Suppressor macrophage (primary cell): ENCODE measurements at regions not wholly inside any gene's neighbourhood (a gene's known extent, or its start where the extent isn't known, plus 50 kb on each side); places are given as distances from the start of the nearest gene placed in this dataset.

Experiments used
- DNase-seq, 4 experiments: peaks; one replicate each; pipeline ENCODE4 v3.0.0-alpha.2; 2020 to 2022

DNA sequence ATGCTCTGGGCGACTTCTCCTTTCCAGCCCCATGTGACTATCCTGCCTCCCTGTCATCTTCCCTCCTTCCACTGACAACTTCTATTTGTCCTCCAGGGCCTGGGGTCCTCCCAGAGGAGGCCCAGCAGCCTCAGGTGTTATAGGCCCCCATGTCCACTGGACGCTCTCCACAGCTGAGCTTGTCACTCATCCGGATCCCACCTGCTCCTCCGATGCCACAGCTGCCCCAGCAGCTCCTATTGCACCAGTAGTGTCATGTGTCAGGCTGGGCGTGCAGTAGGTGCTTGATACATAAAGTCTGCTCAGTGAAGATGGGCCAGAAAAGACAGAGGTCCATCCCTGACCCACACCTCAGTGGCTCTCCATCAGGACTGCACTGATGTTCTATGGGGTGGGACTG is 305.7 kb upstream of the MYT1L start:
- DNase-seq, result no peak

DNA sequence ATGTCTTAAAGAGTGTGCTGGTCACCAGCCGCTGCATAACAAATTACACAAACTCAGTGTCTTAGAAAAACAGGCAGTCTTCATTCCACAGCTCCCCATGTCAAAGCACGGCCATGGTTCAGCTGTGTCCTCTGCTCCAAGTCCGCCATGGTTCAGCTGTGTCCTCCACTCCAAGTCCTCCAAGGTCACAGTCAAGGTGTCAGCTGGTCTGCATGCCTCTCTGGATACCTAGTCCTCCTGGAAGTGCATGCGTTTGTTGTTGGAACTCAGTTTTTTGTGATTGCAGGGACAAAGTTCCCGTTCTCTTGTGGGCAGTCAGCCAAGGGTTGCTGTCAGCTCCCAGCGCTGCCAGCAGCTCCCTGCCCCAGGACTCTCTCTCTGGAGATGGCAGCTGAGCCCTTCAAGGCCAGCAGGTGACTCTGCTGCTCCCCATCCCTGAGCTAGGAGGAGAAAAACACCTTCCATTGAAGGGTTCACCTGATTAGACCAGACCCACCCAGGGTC is 304.0 kb upstream of the MYT1L start:
- no peak for DNase-seq

GRCh38 chr2:2633017-2633416 is 301.9 kb upstream of the MYT1L start:
- DNase-seq, result no peak

DNA sequence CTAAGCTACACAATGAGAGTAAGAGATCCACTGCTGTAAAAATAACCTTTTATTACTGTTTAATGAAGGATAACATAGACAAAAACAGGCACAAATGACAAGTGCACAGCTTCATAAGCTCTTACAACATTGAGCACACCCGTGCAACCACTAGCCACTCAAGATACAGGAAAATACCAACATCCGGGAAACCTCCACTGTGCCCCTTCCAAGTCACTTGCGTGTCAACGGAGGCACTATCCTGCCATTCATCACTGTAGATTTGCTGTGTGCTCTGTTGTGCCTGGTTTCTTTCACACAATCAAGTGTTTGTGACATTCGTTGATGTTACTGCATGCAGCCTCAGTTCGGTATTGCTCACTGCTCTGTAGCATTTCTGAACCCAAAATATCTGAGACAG is 292.9 kb upstream of the MYT1L start:
- DNase-seq, result no peak

DNA sequence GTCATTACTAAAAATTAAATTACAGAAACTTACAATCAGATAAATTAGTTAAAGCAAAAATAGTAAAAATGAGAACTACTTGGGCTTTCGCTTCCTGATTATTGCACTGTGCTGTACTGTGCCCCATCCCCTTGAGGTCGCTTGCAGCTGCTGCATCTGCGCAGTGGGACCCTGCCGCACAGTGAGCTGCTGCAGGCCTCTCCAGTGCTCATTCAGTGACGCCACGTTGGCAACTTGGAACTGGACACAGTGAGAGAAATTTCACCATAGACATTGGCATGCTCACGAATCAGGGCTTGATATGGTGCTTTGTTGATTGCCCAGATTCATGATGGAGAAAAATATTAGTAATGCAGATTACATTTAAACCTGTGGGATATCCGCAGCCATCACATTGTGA is 290.8 kb upstream of the MYT1L start:
- peak in 3 of 4 experiments; percentile 13 to 54 (median 47) for DNase-seq

GRCh38 chr2:2620604-2621003 is 289.5 kb upstream of the MYT1L start:
- no peak for DNase-seq

GRCh38 chr2:2619995-2620394 is 288.9 kb upstream of the MYT1L start:
- DNase-seq, result no peak

GRCh38 chr2:2614452-2614851 is 283.4 kb upstream of the MYT1L start:
- DNase-seq, result no peak

GRCh38 chr2:2613279-2614199 is 282.5 kb upstream of the MYT1L start:
- peak; percentile 90 to 93 (median 93) for DNase-seq

- no peak for DNase-seq
Measured at GRCh38 chr2:2610751-2611150, 279.7 kb upstream of the MYT1L start.

DNA sequence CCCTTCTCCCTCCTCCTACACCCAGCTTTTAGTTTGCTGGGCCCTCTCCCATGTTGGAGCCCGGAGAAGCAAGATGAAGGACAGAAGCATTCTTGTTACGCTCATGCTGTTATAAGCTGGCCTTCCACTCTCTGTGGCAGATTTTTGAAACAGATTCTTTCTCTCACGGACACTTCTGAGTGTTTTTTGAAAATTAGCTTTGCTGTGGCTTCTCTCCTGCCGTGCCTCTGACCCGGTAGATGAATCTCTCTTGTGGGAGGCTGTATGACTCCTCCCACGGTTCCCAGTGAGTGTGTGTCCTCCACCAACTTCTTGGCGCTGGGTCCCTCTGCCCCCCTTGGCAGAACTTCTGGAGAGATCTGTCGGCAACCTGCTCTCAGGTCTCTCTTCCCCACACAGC is 269.3 kb upstream of the MYT1L start:
- no peak for DNase-seq

DNA sequence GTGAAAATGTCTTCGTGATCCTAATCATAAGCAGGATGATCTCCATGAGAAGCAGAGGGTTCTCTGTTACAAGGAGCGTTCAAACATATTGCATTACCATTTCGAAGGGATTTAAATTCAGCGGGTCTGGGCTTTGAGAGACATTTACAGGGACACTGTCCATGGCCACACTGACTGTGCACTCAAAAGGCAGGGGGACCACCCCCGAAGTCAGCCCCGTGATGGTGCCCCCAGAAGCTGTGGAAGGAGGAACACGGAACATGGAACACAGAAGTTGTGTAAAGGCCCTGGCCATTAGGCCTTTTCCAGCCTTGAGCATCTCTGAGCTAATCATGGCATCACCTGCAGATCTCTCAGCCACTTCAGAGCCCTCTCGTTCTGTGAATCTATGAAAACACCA is 268.4 kb upstream of the MYT1L start:
- DNase-seq, result no peak

- DNase-seq, result no peak
Measured at GRCh38 chr2:2597712-2598111, 266.6 kb upstream of the MYT1L start.

- no peak for DNase-seq
Measured at GRCh38 chr2:2591542-2591940, 260.5 kb upstream of the MYT1L start.

DNA sequence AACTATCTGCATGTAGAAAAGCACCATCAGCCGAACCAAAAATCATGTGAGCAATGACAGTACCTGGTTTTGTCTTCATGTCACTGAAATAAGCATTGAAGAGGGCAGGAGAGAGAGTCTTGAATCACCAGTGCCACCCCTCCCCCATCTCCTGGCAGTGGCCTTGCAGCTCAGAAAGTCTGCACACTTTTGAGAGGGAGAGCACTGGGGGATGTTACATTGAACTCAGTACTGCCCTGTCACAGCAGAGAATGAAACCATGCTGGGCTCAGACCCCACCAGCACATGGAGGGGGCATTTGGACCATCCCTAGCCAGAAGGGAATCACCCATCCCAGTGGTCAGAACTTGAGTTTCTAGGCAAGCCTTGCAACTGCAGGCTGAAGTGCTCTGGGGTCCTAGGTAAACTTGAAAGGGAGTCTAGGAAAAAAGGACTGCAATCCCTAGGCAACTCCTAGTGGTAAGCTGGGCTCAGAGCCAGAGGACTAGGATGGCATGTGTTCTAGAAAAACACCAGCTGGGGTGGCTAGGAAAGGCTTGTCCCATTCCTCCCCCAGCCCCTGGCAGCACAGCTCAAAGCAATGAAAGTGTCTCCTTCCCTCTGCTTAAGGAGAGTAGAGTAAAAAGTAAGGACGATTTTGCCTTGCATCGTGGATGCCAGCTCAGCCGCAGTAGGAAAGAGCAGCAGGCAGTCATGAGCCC is 259.9 kb upstream of the MYT1L start:
- no peak for DNase-seq

DNA sequence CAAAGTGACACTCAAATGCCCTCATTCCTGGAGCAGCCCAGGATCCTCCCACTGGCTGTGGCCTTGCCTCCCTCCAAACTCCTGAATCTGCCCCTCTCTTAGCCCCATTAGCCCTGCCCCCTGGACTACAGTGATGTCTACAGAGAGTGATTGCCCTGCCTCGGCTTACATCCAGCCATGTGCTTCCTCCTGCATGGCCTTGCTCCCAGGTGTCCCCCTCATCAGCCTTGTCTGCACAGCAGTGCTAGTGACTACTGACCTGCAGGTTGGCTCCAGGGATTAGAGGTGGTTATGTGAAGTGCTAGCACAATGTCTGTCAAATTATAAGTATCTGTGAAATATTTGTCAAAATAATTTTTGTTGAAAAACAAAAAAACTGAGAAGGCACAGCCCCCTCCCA is 259.1 kb upstream of the MYT1L start:
- no peak for DNase-seq

DNA sequence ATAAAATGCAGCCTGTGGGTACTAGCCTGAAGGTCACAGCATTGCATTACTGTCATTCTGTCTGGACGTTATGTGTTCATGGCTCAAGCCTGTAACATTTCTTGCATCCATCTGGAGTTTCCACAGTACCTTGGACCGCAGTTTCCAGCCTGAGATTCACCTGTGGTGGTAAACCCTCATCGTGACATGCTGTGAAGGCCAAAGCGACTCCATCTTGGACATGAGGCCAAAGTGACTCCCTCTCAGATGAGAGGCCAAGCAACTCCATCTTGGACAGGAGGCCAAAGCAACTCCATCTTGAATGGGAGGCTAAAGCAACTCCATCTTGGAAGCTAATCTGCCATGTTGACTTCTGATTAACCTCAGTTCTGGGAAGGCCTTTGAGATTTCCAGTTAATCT is 257.7 kb upstream of the MYT1L start:
- no peak for DNase-seq

GRCh38 chr2:2587354-2587753 is 256.3 kb upstream of the MYT1L start:
- DNase-seq, result no peak

DNA sequence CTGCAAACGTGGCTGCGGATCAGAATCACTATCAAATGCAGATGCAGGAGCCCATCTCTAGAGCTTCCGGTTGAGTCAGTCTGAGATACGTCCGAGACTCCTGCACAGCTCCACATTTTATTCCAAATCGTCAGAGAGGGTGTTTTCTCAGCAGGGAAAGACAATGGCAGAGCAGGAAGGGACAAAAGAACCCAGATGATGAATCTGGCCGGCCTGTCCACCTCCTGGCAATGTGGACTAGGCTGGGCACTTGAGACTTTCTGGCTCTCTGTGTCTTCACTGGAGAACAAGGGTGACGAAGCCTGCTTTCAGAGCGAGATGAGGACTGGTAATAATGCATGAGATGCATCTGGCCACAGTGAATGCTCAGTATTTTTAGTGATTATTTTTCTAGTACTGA is 255.9 kb upstream of the MYT1L start:
- no peak for DNase-seq

DNA sequence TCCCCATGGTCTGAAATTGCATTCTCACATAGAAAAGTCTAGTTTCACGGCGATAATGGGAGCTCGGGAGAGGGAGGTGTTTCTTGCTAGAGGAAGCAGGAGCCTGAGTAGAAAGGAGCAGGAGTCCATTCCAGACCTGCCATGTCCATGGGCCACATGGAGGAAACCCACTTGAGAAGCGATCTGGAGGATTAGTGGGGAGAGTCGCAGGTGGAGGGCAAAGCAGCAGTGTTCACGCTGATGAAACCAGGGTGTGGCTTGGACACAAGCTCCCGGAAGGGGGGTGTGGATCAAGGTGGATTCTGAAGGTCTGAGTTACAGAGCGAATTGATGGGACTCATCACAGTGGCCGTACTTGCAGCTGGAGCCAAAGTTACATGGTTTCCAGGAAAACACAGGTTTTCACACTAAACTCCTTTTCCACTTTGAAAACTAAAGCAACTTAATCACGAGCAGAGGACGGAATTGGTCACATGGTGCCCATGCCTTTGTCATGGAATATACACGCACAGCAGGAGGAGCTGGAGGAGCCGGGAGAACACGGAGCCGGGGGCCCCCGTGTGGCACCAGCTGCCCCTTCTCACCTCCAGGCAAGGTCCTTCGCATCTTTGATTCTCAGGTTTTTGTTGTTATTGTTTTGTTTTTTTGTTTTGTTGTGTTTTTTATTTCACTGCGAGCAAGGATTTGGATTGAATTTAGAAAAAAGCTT is 255.1 kb upstream of the MYT1L start:
- DNase-seq, result no peak

- no peak for DNase-seq
Measured at GRCh38 chr2:2582998-2583545, 252.0 kb upstream of the MYT1L start.

GRCh38 chr2:2581331-2582159 is 250.5 kb upstream of the MYT1L start:
- DNase-seq, result no peak
